ENCODE measurements at regions not wholly inside any gene's neighbourhood (a gene's known extent, or its start where the extent isn't known, plus 50 kb on each side); places are given as distances from the start of the nearest gene placed in this dataset.

DNA sequence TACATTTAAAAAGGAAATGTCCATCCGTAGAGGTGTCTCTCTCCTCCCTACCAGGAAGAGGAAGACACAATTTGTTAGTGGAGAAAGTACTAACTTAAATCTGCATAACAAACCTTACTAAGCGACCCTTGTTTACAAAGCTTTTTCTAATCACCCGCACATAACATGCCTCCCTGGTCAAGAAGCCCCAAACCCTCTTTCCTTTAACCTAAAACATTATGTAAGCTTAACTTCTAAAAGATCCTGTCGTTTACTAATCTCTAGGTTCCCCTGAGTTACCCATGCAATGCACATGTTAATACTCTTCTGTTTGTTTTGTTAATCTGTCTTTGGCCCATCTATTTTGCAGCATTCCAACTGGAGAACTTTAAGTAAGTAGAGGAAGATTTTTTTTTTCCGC is 630.3 kb upstream of the NRXN1 start:
- no peak overlapping the region for H3K4me3 ChIP-seq (ENCODE audit: low read depth, low read length)
- no peaks in the 10 kb centered on the region for H3K9me3 ChIP-seq (ENCODE audit: control insufficient read depth, low read length)
- no peak overlapping the region for H3K4me2 ChIP-seq (ENCODE audit: low read length)
- TF ChIP-seq CTCF (IDR thresholded peaks at IDR 0.05): no peak
- H2AFZ ChIP-seq: no peak overlapping the region
- H3K27me3 ChIP-seq (ENCODE audit: control insufficient read depth, insufficient read depth, low read length): no peaks in the 10 kb centered on the region
- H3K27ac ChIP-seq: no peak overlapping the region
- H3K9ac ChIP-seq: no peak overlapping the region
- no peaks in the 10 kb centered on the region for H3K36me3 ChIP-seq (ENCODE audit: control insufficient read depth, insufficient read depth, low read length)
- H3K4me1 ChIP-seq: no peaks in the 10 kb centered on the region
- H3K79me2 ChIP-seq: no peaks in the 10 kb centered on the region

GRCh38 chr2:51657849-51658248 is 625.9 kb upstream of the NRXN1 start:
- H3K36me3 ChIP-seq (ENCODE audit: control insufficient read depth, insufficient read depth, low read length): no peaks in the 10 kb centered on the region

GRCh38 chr2:51650769-51651168 is 618.8 kb upstream of the NRXN1 start:
- Histone ChIP-seq H3K27me3 (ENCODE audit: control insufficient read depth, insufficient read depth, low read length) (no peaks in the 10 kb centered on the region), H3K36me3 (ENCODE audit: control insufficient read depth, insufficient read depth, low read length) (no peaks in the 10 kb centered on the region)

More at GRCh38 chr2:51657849-51658248, 625.9 kb upstream of the NRXN1 start:
- Histone ChIP-seq H3K79me2 (no peaks in the 10 kb centered on the region), H3K4me2 (ENCODE audit: low read length) (no peak overlapping the region), H3K27me3 (ENCODE audit: control insufficient read depth, insufficient read depth, low read length) (no peaks in the 10 kb centered on the region), H2AFZ (no peak overlapping the region), H3K4me3 (ENCODE audit: low read depth, low read length) (no peak overlapping the region), H3K4me1 (no peaks in the 10 kb centered on the region), H3K27ac (no peak overlapping the region), H3K9me3 (ENCODE audit: control insufficient read depth, low read length) (no peaks in the 10 kb centered on the region), H3K9ac (no peak overlapping the region)
- TF ChIP-seq CTCF (IDR thresholded peaks at IDR 0.05): no peak

GRCh38 chr2:51649366-51649765 is 617.4 kb upstream of the NRXN1 start:
- no peaks in the 10 kb centered on the region for H3K9me3 ChIP-seq (ENCODE audit: control insufficient read depth, low read length)
- H3K36me3 ChIP-seq (ENCODE audit: control insufficient read depth, insufficient read depth, low read length): no peaks in the 10 kb centered on the region
- no peaks in the 10 kb centered on the region for H3K79me2 ChIP-seq
- no peaks in the 10 kb centered on the region for H3K4me1 ChIP-seq
- H2AFZ ChIP-seq: no peak overlapping the region
- H3K9ac ChIP-seq: no peak overlapping the region
- H3K27ac ChIP-seq: no peak overlapping the region
- no peak overlapping the region for H3K4me2 ChIP-seq (ENCODE audit: low read length)
- no peak overlapping the region for H3K4me3 ChIP-seq (ENCODE audit: low read depth, low read length)
- no peaks in the 10 kb centered on the region for H3K27me3 ChIP-seq (ENCODE audit: control insufficient read depth, insufficient read depth, low read length)
- TF ChIP-seq CTCF (IDR thresholded peaks at IDR 0.05): no peak

More at GRCh38 chr2:51650769-51651168, 618.8 kb upstream of the NRXN1 start:
- TF ChIP-seq CTCF (IDR thresholded peaks at IDR 0.05): no peak
- Histone ChIP-seq H3K79me2 (no peaks in the 10 kb centered on the region), H3K4me3 (ENCODE audit: low read depth, low read length) (no peak overlapping the region), H3K27ac (no peak overlapping the region), H3K4me1 (no peaks in the 10 kb centered on the region), H3K9me3 (ENCODE audit: control insufficient read depth, low read length) (no peaks in the 10 kb centered on the region), H2AFZ (no peak overlapping the region), H3K9ac (no peak overlapping the region), H3K4me2 (ENCODE audit: low read length) (no peak overlapping the region)

GRCh38 chr2:51638811-51639210 is 606.9 kb upstream of the NRXN1 start:
- no peak overlapping the region for H2AFZ ChIP-seq
- TF ChIP-seq CTCF (IDR thresholded peaks at IDR 0.05): no peak

More at GRCh38 chr2:51638811-51639210, 606.9 kb upstream of the NRXN1 start:
- H3K27me3 ChIP-seq (ENCODE audit: control insufficient read depth, insufficient read depth, low read length): no peaks in the 10 kb centered on the region
- no peak overlapping the region for H3K9ac ChIP-seq
- H3K36me3 ChIP-seq (ENCODE audit: control insufficient read depth, insufficient read depth, low read length): no peaks in the 10 kb centered on the region
- no peak overlapping the region for H3K4me2 ChIP-seq (ENCODE audit: low read length)
- no peak overlapping the region for H3K4me3 ChIP-seq (ENCODE audit: low read depth, low read length)
- H3K79me2 ChIP-seq: no peaks in the 10 kb centered on the region
- no peaks in the 10 kb centered on the region for H3K9me3 ChIP-seq (ENCODE audit: control insufficient read depth, low read length)
- no peak overlapping the region for H3K27ac ChIP-seq
- no peaks in the 10 kb centered on the region for H3K4me1 ChIP-seq

Measured in parathyroid adenoma (tissue), 2 donors.